HG02642 (cell line): ENCODE measurements at regions not wholly inside any gene's neighbourhood (a gene's known extent, or its start where the extent isn't known, plus 50 kb on each side); places are given as distances from the start of the nearest gene placed in this dataset.

Experiments
- ATAC-seq: cut with Tn5 transposase; IDR thresholded peaks from one replicate; pipeline ENCODE4 v1.9.1; 2021; ENCODE audit warnings: mild to moderate bottlenecking; ENCODE audit not compliant: unreplicated experiment, poor library complexity

GRCh38 chr3:177580437-177580836, 383.2 kb upstream of the TBL1XR1 start:
- no peak for ATAC-seq

DNA sequence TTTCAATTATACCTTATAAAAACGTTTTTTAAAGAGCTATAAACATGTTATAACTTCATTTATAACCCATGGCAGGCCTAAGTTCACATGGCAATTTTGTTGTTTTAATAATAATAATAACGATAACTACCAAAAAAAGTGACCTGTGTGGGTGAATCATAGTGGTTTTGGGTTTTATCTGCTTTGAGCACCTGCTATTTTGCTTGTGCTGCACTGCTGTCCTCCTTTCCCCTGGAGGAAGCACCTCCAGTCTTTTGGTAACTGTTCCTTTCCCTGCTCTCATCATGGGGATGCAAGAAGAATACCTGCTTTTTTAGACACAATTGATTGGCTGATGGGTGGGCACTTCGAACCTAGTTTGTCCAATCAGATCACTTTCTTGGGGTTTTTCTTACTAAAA, 388.0 kb upstream of the TBL1XR1 start:
- ATAC-seq: no peak

DNA sequence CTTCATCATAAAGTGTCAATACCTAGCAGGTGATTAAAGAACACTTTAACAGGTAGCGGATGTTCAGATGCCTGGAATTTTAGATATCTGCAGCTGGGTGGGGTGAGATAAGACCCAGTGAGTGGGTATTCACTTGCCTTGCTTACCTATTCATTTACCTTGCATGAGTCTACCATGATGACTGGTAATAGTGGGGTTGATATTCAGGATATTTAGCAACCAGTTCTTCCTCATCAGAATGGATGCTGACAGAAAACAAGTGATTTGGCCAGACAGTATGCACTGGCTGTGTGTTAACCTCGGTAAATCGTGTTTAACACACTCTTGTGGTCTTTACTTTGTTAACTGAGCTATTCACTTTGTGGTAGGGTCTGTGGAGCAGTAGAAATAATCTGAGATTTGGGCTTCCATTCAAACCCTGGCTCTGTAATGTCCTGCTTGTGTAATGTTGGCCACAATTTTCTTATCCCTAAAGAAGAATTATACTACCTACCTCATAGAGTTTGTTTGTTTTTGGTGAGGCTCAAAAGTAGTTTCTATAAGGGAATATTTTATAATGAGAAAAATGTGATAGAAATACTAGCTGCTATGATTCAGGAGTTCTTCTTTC, 391.9 kb upstream of the TBL1XR1 start:
- ATAC-seq: no peak

DNA sequence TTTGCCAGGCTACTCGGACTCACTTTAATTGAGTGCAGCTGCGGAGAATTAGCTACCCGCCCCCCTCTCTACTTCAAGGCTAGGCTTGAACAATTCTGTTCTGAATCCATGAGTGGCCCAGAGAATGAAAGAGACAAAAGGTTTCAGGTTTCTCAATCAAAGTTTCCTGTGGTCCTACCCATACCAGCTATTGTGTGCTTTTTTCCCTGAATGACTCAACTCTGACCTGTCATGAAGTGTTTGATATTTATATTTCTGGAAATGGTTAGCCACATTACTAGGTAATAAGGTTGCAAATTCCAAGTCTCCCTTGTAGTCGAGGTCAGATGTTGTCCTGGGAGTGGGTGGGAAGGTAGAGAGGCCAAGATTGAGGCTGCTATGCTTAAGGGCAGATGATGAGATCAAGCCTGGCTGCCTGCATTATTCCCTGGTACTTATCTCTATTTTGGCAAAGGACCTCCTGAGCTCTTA, 392.7 kb upstream of the TBL1XR1 start:
- ATAC-seq: peak; percentile 72

DNA sequence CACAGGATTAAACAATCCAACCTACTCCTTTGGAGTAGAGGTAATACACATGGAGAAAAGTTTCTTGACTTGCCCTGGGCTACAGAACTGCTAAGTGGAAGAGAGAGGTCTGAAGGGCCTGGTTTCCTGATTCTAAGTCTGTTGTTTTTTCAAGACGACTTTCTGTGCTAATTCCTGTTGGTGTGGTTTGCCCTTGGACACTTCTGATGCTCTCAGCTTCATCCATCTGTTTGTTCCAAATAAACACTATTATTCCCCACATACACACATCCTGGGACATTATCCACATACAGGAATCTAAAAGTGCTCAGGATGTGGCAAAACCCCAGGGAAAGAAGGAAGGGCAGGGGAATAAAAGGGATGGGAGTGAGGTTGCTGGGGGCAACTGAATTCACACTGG, 393.5 kb upstream of the TBL1XR1 start:
- ATAC-seq: no peak

GRCh38 chr3:177591379-177591778, 394.1 kb upstream of the TBL1XR1 start:
- ATAC-seq: peak; percentile 69

GRCh38 chr3:177594096-177594495, 396.8 kb upstream of the TBL1XR1 start:
- ATAC-seq: no peak

- ATAC-seq: no peak
Measured at GRCh38 chr3:177595530-177596188, 398.4 kb upstream of the TBL1XR1 start.

GRCh38 chr3:177596248-177596815, 399.1 kb upstream of the TBL1XR1 start:
- no peak for ATAC-seq

GRCh38 chr3:177596816-177597271, 399.6 kb upstream of the TBL1XR1 start:
- ATAC-seq: no peak

DNA sequence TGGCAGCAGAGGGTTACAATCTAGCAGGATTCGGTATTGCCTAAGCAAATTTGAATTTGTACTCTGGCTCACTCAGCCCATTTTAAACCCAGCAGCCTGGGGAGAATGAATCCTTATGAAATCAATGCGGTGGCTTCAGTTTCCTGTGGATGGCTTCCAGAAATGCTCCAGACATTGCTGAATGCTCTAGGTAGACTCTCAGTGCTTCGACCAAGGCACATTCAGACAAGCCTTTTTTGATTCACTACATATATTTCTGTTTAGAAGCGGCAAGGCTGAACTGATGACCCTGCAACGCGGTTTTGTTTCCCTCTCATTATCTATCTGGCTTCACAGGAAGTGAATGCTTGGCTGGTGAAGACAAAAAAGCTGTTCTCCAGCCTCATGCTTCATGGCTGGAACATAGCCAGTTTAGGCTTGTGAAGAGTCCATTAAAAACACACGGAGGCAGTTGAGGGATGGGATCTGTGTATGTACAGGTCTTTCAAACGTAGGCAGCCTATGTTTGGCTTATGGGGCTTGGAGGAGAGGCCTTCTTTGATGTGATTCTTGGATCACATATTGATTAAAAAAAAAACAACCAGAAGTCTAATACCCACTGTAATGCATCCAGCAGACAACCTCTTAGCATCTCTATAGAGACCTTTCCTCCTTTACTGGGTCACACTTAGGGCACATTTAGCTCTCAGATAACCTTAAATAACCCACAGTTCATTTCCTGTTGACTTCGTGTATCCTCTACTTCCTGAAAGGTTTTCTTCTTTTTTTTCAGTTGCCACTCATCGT, 400.2 kb upstream of the TBL1XR1 start:
- ATAC-seq: peak; percentile 80

GRCh38 chr3:177598097-177598833, 401.0 kb upstream of the TBL1XR1 start:
- ATAC-seq: no peak

- no peak for ATAC-seq
Measured at GRCh38 chr3:177599326-177599725, 402.0 kb upstream of the TBL1XR1 start.

DNA sequence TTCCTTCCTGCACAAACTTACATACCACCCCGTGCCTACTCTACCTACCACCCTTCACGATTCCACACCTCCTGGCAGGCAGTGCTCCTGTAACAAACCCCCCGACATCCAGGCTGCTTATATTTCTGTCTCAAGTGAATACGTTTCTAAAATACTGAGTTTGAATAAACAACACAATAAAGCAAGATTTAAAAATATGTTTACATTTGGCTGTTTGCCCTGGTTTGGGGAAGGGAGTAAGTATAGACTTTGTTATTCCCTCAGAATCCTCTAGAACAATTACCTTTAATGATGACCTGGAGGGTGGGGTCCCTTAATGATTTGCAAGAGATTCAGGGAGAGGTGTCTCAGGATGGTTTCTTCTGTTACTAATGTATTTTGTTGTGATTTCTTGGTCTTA, 402.6 kb upstream of the TBL1XR1 start:
- no peak for ATAC-seq

DNA sequence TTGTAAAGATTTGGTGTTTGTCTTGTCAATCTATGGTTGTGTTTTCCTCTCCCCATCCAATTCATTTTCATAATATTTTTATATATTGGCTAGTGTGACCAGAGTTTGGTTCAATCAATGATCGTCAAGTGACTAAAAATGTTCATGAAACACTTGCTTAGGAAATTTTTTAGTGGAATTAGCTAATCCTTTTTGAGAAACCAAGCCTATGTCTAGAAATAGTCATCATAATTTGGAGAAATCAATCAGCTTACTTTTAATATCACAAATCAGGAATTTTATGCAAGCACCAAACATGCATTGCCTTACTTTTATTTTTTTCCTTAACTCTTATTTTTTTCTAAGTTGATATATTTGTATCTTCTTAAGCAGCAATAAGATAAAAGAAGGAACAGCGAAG, 403.1 kb upstream of the TBL1XR1 start:
- ATAC-seq: no peak

DNA sequence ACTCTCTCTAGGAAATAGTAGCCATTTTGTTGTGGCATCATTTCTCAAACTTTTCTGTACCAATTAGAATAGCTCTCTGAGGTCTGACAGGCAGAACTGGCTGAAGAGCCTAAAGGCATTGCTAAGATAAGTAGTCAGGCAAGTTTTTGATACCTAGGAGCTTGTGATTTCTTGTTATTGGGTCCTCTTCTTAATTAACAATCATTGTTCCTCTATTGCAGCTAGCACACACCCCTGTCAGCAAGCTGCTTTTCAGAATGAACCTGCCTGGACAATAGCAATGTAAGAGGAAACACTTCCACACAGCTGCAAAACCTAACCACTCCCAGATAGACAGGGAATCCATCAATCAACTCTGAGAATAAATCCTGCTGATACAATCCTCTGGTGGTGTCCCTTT, 403.9 kb upstream of the TBL1XR1 start:
- ATAC-seq: no peak

DNA sequence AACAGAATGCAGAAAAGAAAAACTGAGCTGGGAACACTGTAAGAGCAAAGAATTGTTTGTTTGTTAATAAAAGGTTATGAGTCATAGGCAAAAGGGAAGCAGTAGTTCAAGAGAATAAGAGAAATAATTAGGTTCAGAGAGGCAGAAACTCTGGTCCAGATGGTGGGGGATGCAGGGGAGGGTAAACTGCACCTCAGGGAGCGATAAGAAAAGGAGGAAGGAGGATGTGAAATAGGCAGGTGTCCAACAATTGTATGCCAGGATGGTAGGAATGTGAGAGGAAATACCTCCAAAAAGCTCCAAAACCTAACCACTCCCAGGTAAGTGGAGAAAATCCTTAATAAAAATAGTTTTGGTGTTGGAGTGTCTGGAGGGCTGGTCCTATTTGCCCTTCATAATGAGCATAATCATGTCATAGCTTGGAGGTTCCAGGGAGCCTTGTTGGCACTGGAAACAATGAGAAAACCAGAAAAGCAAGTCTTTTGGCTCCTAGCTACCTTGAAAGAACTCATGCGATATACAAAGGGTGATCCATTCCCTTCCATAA, 405.4 kb upstream of the TBL1XR1 start:
- ATAC-seq: no peak

GRCh38 chr3:177603148-177603603, 405.9 kb upstream of the TBL1XR1 start:
- ATAC-seq: peak; percentile 74

DNA sequence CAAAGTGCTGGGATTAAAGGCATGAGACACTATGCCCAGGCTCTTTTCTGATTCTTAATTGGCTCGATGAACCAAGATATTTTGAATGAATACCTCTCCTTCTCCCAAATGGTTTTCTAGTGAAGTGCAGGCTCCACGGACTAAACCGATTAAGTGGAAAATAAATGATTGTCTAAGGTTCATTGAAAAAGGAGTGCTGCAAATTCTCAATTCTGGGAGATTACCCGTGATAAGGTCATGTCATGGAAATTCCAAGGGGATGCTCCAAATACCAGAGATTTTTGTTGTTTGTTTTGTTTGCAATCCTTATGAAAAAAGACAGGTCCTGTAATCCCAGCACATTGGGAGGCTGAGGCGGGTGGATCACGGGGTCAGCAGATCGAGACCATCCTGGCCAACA, 406.9 kb upstream of the TBL1XR1 start:
- ATAC-seq: no peak

- ATAC-seq: no peak
Measured at GRCh38 chr3:177606891-177607290, 409.6 kb upstream of the TBL1XR1 start.
